Progenitor cell of endocrine pancreas (in vitro differentiated cells): ENCODE measurements at regions not wholly inside any gene's neighbourhood (a gene's known extent, or its start where the extent isn't known, plus 50 kb on each side); places are given as distances from the start of the nearest gene placed in this dataset.

Experiments used
- DNase-seq: peaks from one replicate; pipeline ENCODE4 v3.0.0; 2021; ENCODE audit warnings: low spot score; ENCODE audit not compliant: unreplicated experiment
- H3K27ac Mint-ChIP-seq: 2 replicates; pipeline ENCODE4 v1.8.0; 2021; ENCODE audit warnings: mild to moderate bottlenecking, moderate library complexity, mixed read lengths
- H3K27me3 Mint-ChIP-seq: 2 replicates; pipeline ENCODE4 v1.8.0; 2021; ENCODE audit warnings: mixed read lengths
- H3K36me3 Mint-ChIP-seq: 2 replicates; pipeline ENCODE4 v1.8.0; 2022; ENCODE audit warnings: mixed read lengths; ENCODE audit not compliant: insufficient read depth
- H3K4me1 Mint-ChIP-seq: 2 replicates; pipeline ENCODE4 v1.8.0; 2021; ENCODE audit warnings: low read depth, mixed read lengths
- H3K4me3 Mint-ChIP-seq: 2 replicates; pipeline ENCODE4 v1.8.0; 2021; ENCODE audit warnings: low read depth, mild to moderate bottlenecking, moderate library complexity, mixed read lengths
- H3K9me3 Mint-ChIP-seq: 2 replicates; pipeline ENCODE4 v1.8.0; 2021; ENCODE audit warnings: low read depth, mixed read lengths
- CTCF ChIP-seq: fragments of 200-600 bp; sonication (generic); IDR thresholded peaks from one replicate; pipeline ENCODE4 v1.5.0; 2021; ENCODE audit warnings: antibody characterized with exemption, mild to moderate bottlenecking; ENCODE audit not compliant: unreplicated experiment

- no peak for DNase-seq
- Mint-ChIP-seq H3K27ac (no peak overlapping the region), H3K4me1 (peaks cover 18% of the 10 kb centered on the region), H3K4me3 (no peak overlapping the region), H3K9me3 (no peaks in the 10 kb centered on the region), H3K36me3 (no peaks in the 10 kb centered on the region), H3K27me3 (peaks cover 2% of the 10 kb centered on the region)
- no peak for TF ChIP-seq CTCF
These were observed 87.6 kb downstream of the HS1BP3 start for GRCh38 chr2:20563251-20563650.

GRCh38 chr2:20563833-20564232 lies 87.1 kb downstream of the HS1BP3 start:
- TF ChIP-seq CTCF, result no peak
- Mint-ChIP-seq H3K4me3 (no peak overlapping the region), H3K4me1 (peaks cover 18% of the 10 kb centered on the region), H3K9me3 (no peaks in the 10 kb centered on the region), H3K27ac (no peak overlapping the region), H3K36me3 (no peaks in the 10 kb centered on the region), H3K27me3 (no peaks in the 10 kb centered on the region)
- no peak for DNase-seq

- H3K27me3 Mint-ChIP-seq, result no peaks in the 10 kb centered on the region
- no peak for DNase-seq
- H3K9me3 Mint-ChIP-seq, result no peaks in the 10 kb centered on the region
- no peak overlapping the region for H3K4me3 Mint-ChIP-seq
- H3K36me3 Mint-ChIP-seq, result no peaks in the 10 kb centered on the region
- H3K4me1 Mint-ChIP-seq, result peaks cover 21% of the 10 kb centered on the region
- no peak for TF ChIP-seq CTCF
- peak overlapping the region; percentile 62 for H3K27ac Mint-ChIP-seq
These were observed 85.7 kb downstream of the HS1BP3 start for GRCh38 chr2:20565101-20565622.

- Mint-ChIP-seq H3K4me3 (no peak overlapping the region), H3K27me3 (peaks cover 4% of the 10 kb centered on the region), H3K4me1 (peaks cover 21% of the 10 kb centered on the region), H3K36me3 (no peaks in the 10 kb centered on the region), H3K27ac (peak overlapping the region; percentile 37), H3K9me3 (no peaks in the 10 kb centered on the region)
- TF ChIP-seq CTCF, result no peak
- DNase-seq, result no peak
These were observed 85.2 kb downstream of the HS1BP3 start for GRCh38 chr2:20565623-20566236.

GRCh38 chr2:20566331-20566730 lies 84.6 kb downstream of the HS1BP3 start:
- TF ChIP-seq CTCF, result no peak
- Mint-ChIP-seq H3K27ac (no peak overlapping the region), H3K4me3 (no peak overlapping the region), H3K9me3 (no peaks in the 10 kb centered on the region), H3K36me3 (no peaks in the 10 kb centered on the region), H3K4me1 (peaks cover 21% of the 10 kb centered on the region), H3K27me3 (peaks cover 4% of the 10 kb centered on the region)
- DNase-seq, result no peak
